HG03175 (cell line): ENCODE measurements at regions not wholly inside any gene's neighbourhood (a gene's known extent, or its start where the extent isn't known, plus 50 kb on each side); places are given as distances from the start of the nearest gene placed in this dataset.

Source experiments
- ATAC-seq: cut with Tn5 transposase; IDR thresholded peaks from one replicate; pipeline ENCODE4 v1.9.1; 2021; ENCODE audit warnings: mild to moderate bottlenecking, moderate library complexity; ENCODE audit not compliant: unreplicated experiment

DNA sequence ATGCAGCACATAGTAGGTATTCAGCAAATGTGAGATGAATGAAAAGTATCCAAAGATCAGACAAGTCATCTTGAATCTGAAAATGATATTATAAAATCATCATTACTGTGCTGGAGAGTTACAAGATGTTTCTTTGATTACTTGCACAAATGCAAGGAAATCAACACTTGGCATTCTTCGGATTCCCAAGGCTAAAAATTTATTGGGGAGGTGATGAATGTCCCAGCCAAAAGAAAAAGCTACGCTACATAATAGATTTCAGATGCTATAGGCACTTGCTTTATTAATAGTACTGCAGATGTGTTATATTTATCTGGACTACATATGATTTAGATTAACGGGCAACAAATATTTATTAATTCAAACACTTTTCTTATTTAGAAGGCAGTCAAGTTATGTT is 286.7 kb upstream of the TENM3 start:
- no peak for ATAC-seq

DNA sequence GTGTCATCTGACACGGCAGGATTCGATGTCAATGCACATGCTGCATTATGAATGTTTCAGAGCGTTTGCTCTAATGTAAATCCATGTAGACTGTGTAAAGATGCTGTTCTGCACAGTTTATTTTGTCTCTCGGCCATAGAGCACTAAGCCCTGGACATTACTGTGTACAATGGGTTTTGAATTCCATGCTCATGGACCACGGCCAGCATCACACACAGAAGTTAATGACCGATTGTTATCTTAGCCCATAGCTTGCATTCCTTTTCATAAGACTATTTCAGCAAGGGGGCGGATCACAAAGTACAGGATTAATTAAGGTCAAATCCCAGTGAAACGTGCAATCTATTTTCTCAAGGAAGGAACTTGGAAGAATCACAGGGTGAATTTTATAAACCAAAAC is 286.1 kb upstream of the TENM3 start:
- ATAC-seq: no peak

DNA sequence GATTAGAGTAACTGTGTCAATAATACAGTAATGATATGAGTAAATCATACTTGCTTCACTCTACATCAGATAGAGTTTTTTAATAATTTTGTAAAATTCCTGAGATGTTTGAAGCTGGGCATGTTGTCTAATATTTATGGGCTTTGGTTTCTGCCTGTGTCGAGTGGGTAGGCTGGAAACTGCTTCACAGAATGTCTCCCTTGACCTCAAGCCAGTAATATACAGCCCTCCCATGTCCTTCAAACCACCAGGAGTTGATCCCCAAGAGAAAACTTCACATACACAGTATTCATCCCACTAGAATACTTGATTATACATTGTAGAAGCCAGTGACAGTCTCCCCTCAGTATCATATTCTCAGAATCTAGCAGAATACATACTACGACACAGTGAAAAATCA is 284.8 kb upstream of the TENM3 start:
- no peak for ATAC-seq

DNA sequence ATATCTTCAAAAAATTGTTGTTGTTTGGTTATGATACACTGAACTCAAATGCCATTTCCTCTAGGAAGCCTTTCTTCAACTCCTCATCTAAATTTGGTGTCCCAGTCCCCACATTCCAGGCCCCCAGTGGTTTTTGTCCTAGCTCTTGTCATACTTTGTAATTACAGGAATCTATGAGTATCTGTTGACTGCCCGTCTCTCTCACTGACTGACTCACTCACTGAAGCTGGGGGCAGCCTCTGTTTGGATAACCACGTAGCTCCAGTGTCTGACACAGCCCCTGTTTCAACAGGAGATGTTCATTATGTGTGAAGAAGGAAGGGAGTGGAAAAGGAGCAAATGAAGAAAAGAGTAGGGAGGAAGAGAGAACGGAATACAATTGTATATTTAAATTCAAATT is 284.1 kb upstream of the TENM3 start:
- ATAC-seq: no peak

DNA sequence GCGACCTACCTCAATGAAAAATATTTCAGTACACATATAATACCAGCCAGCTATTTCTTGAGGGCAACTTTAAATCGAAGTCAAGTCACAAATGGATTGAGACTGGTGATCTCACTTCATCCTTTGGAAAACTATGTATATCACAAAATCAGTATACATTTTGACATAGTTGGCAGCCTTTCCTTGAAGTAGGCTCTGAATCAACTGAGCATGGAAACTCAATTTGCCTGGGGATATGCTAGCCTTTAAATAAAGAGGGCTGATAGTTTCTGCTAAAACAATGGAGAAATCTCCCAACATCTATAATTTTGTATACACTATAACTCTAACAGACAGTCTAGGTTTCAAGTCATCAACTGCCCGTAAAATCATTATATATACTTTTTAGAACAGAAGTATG is 282.8 kb upstream of the TENM3 start:
- no peak for ATAC-seq

DNA sequence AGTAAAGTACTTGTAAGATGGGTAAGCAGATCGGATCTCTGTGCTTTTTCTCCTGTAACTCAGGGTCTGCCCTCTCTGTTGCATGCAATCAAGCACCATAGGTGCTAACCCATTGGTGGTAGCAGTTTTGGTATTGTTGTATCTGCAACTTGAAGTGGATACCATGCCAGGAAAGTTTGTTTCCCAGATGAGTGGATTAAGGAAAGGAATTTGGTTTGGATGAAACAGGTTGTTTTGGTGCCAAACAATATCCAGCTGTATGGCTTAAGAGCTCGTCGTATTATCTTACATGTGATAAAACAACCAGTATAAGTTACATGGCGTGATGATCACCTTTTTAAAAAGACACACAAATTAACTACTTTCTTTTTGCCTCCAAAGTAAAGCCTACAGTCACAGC is 280.9 kb upstream of the TENM3 start:
- ATAC-seq: no peak

DNA sequence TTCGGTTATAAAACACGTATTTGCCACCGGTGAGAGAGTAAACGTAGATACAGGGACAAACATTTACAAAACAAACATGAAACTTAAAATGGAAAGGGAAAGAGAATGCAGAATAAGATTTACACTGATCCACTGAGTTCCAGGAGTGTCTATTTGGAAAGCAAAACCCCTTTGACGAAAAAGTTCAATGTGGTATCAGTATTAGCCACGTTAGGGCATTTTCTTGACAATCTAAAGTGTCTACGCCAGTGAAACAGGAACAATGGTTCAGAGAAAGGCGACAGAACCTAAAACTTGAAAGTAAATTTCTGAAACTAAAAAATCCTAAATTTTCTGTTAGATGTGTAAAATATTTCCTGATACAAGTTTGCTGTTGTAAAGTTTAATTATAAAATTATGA is 278.5 kb upstream of the TENM3 start:
- ATAC-seq: no peak

DNA sequence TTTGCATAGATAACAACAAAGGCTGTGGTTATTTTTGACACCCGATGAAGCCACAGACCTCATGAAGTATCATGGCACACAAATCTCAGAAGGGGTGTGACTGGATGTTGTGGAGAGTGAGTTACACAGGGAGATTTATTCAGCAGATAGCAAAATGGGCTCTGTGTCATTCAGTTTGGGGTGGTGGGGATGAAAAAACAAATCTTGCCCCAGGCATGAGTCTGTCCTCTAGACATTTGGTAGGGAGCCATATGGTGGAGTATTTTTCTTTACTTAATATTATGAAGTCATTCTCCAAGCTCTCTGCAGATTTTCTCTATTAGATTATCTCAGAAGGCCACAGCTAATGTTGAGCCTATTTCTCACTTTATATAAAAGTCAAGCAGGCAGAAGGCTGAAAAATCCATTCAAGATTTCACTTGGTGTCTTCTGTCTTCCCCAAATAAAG is 277.1 kb upstream of the TENM3 start:
- ATAC-seq: no peak

DNA sequence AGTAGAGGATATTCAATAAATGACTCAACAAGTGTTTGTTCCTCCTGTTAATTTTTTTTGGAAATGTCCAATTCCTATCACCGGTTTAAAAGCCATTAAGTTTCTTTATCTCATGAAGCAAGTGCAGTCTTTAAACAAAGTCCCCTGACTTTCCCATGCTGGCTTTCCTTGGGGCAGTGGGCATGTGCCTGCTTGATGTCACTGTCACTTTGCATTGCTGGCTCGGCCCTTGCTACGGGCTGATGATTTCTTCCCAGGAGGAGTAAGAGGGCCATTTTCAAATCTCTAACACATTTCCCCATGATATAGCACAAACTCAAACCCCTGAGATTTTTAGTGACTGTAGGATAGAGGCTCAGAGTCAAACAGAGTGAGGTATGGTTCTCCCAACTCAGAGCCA is 275.8 kb upstream of the TENM3 start:
- ATAC-seq: no peak

DNA sequence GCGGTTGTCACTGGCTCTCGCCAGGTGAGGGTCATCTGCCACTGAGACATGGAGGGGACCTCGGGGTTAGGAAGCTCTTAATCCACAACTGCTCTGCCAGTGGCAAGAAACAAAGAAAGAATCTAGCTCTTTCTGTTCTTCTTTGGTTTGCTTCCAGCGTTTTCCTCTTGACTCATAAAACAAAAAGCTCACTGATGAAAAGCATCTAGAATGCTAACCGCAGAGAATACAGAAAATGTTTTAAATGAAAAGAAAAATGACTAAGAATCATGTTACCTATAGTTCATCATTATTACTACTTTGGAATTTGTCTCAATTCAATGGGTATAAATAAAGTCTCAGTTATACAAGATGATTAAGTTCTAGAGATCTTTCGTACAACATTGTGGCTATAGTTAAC is 274.8 kb upstream of the TENM3 start:
- ATAC-seq: no peak

DNA sequence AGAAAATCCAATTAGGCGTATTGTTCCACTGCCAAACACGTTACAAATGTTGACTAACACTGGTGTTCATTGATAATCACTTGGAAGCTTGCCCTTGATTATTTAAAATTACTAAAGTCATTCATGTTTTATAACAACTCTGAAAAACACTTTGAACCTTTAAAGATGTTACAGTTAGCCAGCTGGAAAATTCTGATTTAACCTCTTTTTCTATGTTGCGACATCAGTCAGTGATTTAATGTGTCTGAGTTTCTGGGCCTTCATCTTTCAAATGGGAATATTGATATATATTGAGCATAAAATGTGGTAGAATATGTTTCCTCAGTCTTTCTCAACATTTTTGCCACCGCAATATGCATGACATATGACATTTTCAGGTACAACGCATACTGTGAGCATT is 274.1 kb upstream of the TENM3 start:
- ATAC-seq: no peak

DNA sequence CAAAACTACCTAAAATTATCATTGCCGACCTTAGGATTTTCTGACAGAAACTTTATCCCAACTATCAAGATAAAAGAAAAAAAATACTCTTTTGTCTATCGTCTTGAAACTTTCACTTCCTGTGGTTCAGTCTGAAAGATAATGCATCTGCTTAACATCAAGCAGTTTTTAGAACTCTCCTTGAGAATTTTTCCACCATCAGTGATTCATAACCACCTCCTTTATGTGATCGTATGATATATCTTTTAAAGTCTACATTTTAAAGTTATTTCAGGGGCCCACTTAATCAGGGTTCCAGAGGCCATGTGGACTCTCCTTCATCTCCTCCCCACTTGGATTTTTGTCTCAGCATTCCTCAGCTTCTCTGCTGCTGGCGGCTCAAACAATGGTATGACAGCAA is 272.8 kb upstream of the TENM3 start:
- ATAC-seq: no peak

DNA sequence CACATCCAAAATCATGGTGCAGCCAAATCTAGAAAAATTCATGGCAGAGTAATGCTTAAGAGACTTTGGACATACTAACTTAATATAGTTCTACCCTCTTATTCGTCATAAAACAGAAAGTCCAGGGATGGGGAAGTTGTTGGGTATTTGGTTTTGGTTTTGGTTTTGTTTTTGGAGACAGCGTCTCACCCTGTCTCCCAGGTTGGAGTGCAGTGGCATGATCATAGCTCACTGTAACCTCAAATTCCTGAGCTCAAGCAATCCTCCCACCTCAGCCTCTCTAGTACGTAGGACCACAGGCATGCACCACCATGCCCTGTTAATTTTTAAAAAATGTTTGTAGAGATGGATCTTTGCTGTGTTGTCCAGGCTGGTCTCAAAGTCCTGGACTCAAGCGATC is 271.8 kb upstream of the TENM3 start:
- ATAC-seq: peak; percentile 80

DNA sequence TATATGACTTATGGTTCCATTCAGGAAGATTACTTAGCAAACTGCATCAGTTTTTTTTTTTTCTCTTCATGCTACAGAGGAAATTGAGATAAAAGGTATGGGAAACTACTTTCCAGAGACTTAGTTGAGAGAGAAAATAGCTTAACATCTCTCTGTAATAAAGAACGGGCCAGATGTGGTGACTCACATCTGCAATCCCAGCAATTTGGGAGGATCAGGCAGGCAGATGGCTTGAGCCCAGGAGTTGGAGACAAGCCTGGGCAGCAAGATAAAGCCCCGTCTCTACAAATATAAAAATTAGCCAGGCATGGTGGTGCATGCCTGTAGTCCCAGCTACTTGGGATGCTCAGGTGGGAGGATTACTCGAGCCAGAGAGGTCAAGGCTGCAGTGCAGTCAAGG is 271.2 kb upstream of the TENM3 start:
- ATAC-seq: no peak

DNA sequence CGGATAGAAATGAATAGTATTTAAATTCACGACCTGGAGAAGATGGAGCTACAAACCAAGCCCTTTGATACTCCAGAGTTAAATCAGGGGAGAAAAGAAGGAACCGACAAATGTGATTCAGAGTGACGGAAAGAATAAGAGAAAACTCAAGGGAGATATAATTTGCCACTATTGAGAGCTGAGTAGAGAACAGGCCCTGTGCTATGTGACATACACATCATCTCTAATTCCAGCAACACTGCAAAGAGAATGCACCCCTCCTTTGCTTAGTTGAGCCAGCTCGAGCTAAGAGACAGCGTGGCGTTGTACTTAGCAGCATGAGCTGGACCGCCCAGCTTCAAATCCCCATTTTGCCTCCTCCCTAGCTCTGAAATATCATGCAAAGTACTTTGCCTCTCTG is 266.4 kb upstream of the TENM3 start:
- ATAC-seq: no peak

DNA sequence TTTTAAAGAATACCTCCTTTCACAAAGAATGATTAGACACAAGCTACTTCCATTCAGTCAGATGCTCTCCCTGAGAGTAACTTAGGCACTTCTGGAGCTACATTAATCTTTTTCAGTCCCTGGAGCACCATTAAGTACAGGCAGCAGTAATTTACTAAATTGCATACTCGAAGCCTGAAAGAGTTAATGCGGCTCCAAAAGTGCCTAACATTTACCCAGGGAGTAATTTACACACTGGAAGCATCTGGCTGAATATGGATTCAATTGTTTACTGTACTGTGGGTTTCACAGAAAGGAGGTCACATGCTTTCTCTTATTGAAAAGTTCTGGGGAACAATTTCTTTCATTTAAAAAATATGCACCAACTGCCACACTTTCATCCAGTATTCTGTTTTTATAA is 260.8 kb upstream of the TENM3 start:
- no peak for ATAC-seq

DNA sequence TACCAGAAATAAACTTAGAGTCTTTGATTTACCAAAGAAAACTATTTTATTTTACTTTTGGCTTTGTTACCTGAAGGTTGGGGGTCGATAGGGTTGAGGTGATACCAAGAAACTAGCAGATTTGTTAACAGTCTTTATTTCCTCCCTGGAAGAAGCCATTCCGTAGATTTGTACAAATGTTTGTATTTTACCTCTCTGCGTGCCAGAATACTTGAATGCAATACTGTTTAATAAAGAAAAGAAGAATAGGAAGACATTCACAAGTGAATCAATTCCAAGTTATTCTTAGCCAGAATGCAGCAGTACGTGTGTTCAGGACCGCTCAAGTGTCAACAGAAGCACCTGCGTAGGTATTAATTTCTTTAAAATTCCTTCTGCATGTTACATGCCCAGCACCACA is 260.3 kb upstream of the TENM3 start:
- ATAC-seq: no peak

DNA sequence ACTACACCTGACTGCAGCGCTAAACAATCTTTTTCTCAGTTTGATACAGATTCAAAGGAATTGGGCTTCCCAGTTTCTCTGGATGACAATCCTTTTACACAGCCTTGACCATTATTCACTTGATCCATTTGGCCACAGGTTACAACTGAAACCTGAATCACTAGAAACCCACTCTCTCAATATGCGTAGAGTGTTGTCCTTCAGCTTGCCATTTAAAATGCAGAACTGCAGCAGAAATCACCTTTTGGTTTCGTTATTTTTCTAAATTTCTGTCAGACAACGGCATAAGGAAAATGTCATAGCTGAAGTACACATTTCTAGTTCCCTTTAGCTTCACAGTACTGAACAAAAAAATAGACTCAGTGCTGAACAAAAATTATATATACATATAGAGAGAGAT is 255.8 kb upstream of the TENM3 start:
- ATAC-seq: no peak

DNA sequence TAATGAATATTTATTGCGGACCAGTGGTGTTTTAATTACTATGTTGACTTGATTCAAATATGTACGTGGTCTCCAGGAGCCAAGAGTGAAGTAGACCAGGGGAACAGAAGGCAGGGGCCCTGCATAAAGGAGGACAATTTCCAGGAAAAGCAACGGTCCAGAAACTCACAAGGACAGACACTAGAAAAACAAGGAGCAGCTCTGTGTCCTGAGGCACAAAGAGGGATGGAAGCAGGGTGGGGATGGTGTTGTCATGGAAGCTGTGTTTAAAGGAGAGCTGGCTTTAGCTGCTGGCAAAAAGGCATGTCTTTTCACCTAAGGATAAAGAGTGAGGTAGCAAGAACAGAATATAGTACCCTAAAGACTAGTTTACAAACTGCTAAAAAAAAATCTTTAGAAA is 254.1 kb upstream of the TENM3 start:
- no peak for ATAC-seq

DNA sequence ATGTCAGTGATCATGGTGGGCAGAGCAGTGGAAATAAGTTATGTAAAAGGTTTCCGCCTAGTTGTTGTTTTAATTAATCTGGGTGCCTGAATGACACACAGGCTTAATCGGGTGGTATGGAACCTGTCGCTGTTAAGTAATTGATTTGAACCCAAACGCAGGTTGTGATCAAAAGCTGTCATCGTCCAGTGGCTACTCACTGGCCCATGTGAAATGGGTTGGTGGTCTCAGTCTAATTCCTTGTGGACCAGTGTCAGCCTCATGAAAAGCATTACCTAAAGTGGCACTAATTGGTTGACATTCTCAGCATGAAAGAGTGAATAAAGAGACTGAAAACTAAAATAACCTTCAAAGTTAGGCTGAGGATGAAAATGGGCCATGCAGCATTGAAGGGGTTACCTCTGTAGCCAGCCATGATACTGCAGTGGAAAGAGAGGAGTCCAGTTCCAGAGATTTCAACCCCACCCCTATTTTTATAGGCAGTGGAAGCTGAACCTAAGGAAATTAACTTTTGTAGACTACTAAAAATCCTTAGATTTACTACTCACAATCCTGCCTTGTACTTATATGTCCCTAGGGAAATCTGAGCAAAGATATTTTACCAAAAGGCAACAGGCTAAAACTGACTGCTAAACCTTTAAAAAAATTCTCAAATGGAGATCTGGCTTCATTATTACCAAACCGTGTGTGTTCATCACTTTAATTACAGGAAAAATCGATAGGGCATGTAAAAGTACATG is 251.7 kb upstream of the TENM3 start:
- ATAC-seq: no peak

DNA sequence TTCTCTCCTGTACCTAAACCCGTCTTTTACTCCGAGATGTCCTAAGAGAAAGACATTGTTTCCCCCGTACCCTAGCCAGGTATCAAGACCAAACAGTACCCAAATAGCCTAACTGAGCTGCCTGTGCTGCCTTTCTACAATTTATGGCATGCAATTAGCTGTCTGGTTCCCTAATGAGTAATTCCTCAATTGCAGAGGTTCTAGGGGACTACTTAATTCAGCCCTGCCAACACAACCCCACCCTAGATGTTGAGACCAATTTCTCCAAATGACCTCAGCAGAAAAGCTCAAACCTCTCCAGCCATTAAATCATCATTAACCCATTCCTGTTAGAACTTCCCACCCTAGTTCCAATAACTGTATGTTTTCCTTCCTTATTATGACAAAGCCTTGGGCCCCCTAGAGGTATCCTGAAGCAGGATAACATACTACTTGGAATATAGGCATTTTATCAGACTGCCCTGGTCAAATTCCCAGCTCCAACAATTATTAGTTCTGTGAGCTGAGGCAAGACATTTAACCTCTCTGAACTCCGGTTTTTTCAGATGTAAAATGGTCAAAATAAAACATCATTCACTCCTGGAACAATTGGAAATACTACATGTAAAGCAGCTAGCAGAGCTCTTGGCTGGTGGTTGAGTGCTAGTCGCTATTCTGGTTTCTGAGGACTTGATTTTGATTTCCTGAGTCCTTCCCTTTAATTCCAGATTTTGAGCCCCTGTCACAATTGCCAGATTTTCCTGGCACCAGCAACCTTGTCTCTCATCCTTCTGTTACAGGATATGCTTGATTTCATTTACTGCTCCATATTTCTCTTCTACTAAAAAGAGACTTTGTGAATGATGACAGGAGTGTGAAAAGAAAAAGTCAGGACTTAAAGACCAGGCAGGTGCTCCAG is 244.6 kb upstream of the TENM3 start:
- no peak for ATAC-seq

DNA sequence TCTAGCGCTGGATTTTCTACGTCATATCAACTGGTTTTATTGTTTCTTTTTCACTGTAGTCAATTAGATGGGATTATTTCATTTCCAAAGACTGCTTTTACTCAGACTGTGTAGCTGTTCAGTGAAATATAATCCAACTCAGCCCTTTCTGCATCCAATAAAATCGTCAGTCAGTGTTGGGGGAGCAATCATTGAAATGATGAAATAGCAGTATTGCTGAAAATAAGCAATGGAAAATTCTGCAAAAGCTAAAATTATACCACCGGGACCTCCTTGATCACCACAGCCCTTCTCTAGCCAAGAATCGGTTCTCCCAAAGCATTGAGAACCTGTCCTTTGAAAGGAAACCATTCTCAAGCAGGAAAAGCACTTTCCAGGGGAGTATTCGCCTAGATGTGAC is 243.1 kb upstream of the TENM3 start:
- ATAC-seq: no peak
